GM12865 (cell line): ENCODE measurements at regions not wholly inside any gene's neighbourhood (a gene's known extent, or its start where the extent isn't known, plus 50 kb on each side); places are given as distances from the start of the nearest gene placed in this dataset.

Experiments
- DNase-seq: peaks from one replicate; pipeline ENCODE4 v3.0.0; 2010; ENCODE audit warnings: low read depth
- H3K4me3 ChIP-seq: 2 replicates; pipeline ENCODE4 v1.5.1; 2011; ENCODE audit warnings: mild to moderate bottlenecking, low read depth, low read length, control low read depth
- TF ChIP-seq, protein P1 (sequence below): IDR thresholded peaks from 2 replicates; pipeline ENCODE4 v1.5.1; 2011; ENCODE audit warnings: low read length, control low read depth, low read depth, inconsistent platforms; ENCODE audit not compliant: insufficient read depth; ENCODE audit errors: missing control alignments

DNA sequence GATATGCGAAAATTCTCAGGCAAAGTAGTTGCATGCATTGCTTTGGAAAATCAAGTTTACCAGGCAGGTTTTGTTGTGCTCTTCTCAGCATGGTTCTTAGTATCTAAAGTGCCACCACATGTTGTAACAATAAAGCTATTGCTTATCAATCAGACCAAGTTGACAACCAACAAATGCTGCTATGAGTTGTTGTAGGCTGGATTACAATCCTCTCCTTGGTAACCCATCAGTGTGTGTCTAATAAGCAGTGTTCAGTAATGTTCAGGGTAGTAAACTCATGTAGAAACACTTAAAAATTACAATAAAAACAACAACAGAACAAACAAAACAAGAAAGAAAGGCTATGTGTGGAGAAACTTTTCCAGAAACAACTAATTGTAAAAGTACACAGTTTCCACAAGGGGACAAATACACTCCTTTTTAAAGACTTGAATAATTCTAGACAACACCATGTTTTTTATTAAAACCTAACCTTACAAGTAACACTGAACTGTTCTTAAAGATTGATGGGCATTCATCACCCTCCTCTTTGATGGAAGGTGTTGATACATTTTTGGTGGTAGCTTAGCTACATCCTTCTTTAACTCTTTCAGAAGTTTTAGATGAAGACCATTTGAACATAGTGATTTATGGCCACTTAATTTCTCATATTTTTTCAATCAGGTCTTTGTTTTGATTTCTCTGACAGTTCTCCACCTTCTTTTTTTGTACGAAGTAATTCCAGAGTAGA is 370.9 kb upstream of the SEMA3A start:
- TF ChIP-seq, protein P1, sequence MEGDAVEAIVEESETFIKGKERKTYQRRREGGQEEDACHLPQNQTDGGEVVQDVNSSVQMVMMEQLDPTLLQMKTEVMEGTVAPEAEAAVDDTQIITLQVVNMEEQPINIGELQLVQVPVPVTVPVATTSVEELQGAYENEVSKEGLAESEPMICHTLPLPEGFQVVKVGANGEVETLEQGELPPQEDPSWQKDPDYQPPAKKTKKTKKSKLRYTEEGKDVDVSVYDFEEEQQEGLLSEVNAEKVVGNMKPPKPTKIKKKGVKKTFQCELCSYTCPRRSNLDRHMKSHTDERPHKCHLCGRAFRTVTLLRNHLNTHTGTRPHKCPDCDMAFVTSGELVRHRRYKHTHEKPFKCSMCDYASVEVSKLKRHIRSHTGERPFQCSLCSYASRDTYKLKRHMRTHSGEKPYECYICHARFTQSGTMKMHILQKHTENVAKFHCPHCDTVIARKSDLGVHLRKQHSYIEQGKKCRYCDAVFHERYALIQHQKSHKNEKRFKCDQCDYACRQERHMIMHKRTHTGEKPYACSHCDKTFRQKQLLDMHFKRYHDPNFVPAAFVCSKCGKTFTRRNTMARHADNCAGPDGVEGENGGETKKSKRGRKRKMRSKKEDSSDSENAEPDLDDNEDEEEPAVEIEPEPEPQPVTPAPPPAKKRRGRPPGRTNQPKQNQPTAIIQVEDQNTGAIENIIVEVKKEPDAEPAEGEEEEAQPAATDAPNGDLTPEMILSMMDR: no peak
- no peak for DNase-seq
- no peak overlapping the region for H3K4me3 ChIP-seq

DNA sequence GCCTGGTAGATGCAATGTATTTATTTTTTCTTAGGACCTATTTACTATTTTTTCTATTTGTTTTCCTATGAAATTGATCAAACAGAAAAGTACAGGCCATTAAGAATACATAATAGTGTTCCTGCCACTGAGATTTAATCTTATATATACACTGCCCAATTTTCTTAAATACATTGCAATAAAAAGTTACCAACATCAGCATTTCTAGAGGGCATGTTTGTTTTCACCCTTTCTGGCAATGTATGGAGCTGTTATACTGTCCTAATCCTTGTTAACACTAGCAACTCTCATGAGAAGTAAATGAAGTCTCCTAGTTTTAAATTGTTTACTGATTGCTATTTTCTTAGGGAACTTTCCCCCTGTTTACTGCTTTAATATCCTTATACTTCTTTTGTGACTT is 359.1 kb upstream of the SEMA3A start:
- TF ChIP-seq, protein P1: no peak
- no peak overlapping the region for H3K4me3 ChIP-seq
- DNase-seq: no peak

DNA sequence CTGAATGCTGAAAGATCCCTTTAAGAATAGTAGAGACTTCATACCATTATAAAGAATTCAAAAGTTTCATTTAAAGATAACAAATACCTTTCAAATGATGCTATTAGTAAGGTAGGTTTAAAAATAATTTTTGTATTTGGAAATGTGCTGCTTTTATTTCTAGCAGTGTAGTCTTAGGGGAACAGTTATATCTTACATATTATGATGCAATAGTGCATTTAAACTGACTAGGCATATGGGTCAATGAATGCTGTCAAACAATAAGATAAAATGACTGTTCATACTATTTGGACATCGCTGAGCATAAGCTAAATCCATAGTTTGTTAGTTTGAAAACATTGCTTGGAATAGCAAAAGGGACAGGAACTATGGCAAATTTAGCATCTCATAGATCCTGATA is 354.8 kb upstream of the SEMA3A start:
- TF ChIP-seq, protein P1: no peak
- no peak for DNase-seq
- H3K4me3 ChIP-seq: no peak overlapping the region

DNA sequence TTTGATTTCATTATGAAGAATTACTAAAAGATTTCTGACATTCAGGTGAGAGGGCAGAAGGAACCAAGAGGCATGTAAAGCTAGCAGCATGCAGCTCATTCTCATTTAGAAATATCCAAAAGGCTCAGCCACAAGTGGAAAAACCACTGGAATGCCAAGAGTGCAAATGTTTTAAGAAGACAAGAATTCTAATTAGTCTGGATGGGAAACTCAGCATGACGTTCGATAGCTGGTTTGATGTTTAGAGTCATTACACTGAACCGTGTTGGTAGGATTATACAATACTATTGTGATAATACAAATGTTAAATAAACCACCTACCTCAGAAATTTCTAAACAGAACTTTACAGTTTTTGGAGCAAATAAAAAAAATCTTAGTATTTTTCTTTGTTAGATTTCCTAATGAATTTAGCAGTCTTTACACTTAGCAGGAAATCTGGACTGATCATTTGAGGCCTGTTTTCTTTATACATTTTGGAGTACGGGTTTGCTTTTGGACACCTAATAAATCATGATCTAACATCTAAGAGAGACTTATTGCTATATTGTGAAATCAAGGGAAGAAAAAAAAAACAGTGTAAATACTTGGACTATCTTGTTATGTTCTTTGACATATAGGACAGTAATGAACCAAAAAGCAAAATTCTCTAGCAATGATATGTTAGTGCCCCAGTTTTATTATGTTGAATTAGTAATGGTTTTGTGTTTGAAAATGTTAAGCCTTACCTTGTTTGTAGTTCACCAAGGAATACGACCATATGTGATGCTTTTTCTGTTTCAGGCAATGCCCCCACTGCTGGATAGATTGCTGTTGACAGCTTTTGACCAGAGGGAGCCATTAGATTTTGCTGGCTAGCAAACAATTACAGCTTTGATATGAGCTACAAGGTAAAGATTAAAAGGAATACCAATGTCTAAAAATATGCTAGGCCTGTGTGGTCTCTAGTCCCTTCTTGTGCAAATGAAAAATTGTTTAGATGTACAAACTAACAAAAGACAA is 354.1 kb upstream of the SEMA3A start:
- DNase-seq: no peak
- TF ChIP-seq, protein P1: no peak
- no peak overlapping the region for H3K4me3 ChIP-seq

DNA sequence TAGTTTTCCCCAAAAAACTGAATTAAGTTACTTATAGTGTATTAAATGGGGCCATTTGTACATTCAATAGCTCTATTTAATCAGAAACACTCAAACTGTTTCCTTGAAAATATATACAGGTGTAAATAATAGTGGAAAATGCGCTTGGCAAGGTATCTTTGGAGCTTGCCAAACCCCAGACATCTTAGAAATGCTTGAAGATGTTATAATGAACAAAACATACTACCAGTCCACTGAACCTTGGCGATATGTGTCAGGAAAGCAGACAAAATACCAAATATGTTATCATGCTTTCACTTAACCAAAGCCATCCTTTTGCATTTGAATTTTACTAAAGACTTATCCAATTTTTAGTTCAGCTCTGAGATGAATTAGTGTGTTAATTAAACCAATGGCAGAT is 352.7 kb upstream of the SEMA3A start:
- no peak overlapping the region for H3K4me3 ChIP-seq
- no peak for DNase-seq
- TF ChIP-seq, protein P1: no peak

DNA sequence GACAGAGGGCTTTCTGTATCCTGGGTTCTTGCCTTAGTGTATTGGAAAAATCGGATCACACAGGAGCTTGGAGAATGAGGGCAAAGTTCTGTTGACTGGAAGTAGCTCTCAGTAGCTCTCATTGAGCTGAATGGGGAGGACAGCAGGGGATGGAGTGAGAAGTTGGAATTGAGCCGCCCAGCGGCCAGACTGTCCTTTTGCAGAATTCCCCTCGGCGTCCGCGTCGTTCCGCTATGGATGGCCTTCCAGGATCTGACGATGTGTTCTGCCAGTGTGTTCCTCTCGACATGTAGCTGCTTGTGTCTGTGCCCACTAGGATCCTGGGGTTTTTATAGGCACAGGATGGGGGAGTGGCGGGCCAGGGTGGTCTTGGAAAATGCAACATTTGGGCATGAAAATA is 351.8 kb upstream of the SEMA3A start:
- DNase-seq: no peak
- TF ChIP-seq, protein P1: no peak
- no peak overlapping the region for H3K4me3 ChIP-seq

DNA sequence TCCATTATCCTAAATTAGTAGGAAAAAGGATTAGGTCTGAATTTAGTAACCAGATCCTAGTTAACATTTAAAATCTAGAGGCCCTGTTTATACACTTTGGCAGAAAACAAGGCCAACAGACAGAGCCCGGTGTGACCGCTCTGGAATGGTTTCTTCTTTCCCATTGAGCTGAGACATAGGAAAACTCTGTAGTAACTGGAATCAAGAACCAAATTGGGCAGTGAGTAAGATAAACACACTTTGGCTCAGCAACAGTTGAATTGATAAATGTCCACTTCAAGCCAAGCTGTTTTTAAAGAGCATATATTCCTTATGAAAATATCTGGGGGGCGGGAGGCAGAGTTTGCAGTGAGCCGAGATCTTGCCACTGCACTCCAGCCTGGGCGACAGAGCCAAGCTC is 343.7 kb upstream of the SEMA3A start:
- TF ChIP-seq, protein P1: no peak
- no peak for DNase-seq
- no peak overlapping the region for H3K4me3 ChIP-seq
